Left hindlimb (tissue), 1 donor: ENCODE measurements at regions not wholly inside any gene's neighbourhood (a gene's known extent, or its start where the extent isn't known, plus 50 kb on each side); places are given as distances from the start of the nearest gene placed in this dataset.

Experiments
- DNase-seq: peaks from one replicate; pipeline ENCODE4 v3.0.0-alpha.2; 2018

GRCh38 chr11:134584001-134584561, 172.0 kb upstream of the B3GAT1 start:
- no peak for DNase-seq

GRCh38 chr11:134583397-134583990, 171.5 kb upstream of the B3GAT1 start:
- DNase-seq = no peak

- DNase-seq = no peak
These were observed 170.7 kb upstream of the B3GAT1 start for GRCh38 chr11:134582770-134583095.

- DNase-seq = no peak
These were observed 170.1 kb upstream of the B3GAT1 start for GRCh38 chr11:134581966-134582769.

GRCh38 chr11:134581121-134581626, 169.1 kb upstream of the B3GAT1 start:
- DNase-seq = no peak

- DNase-seq = no peak
These were observed 168.6 kb upstream of the B3GAT1 start for GRCh38 chr11:134580610-134580975.

GRCh38 chr11:134579724-134580609, 167.9 kb upstream of the B3GAT1 start:
- no peak for DNase-seq

GRCh38 chr11:134578807-134579723, 167.0 kb upstream of the B3GAT1 start:
- no peak for DNase-seq

GRCh38 chr11:134577751-134578395, 165.8 kb upstream of the B3GAT1 start:
- no peak for DNase-seq

GRCh38 chr11:134576721-134577171, 164.7 kb upstream of the B3GAT1 start:
- DNase-seq = no peak

- no peak for DNase-seq
These were observed 164.2 kb upstream of the B3GAT1 start for GRCh38 chr11:134576286-134576685.

- DNase-seq = no peak
These were observed 163.6 kb upstream of the B3GAT1 start for GRCh38 chr11:134575504-134576230.

- no peak for DNase-seq
These were observed 162.9 kb upstream of the B3GAT1 start for GRCh38 chr11:134574947-134575346.

GRCh38 chr11:134574425-134574824, 162.4 kb upstream of the B3GAT1 start:
- no peak for DNase-seq

GRCh38 chr11:134573857-134574256, 161.8 kb upstream of the B3GAT1 start:
- no peak for DNase-seq

- no peak for DNase-seq
These were observed 161.0 kb upstream of the B3GAT1 start for GRCh38 chr11:134572741-134573675.

- DNase-seq = no peak
These were observed 159.3 kb upstream of the B3GAT1 start for GRCh38 chr11:134571301-134571700.

- DNase-seq = no peak
These were observed 157.2 kb upstream of the B3GAT1 start for GRCh38 chr11:134569195-134569594.

- DNase-seq = no peak
These were observed 154.3 kb upstream of the B3GAT1 start for GRCh38 chr11:134566311-134566710.
